HG03039 (cell line): ENCODE measurements at regions not wholly inside any gene's neighbourhood (a gene's known extent, or its start where the extent isn't known, plus 50 kb on each side); places are given as distances from the start of the nearest gene placed in this dataset.

Experiments
- ATAC-seq: cut with Tn5 transposase; IDR thresholded peaks from one replicate; pipeline ENCODE4 v1.9.1; 2021; ENCODE audit warnings: mild to moderate bottlenecking, moderate library complexity; ENCODE audit not compliant: unreplicated experiment

DNA sequence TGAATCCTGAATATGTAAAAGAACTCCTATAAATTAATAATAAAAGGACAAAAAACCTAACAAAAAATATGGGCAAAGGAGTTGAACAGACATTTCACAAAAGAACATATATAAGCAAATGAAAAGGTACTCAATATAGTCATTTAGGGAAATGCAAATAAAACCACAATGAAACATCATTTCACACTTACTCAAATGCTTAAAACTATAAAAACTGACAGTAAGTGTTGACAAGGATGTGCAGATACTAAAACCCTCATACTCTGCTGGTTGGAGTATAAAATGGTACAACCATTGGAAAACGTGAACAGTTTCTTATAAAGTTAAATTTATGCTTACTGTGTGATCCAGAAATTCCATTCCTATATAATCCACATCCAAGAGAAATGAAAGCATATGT lies 247.1 kb downstream of the GXYLT1 start:
- ATAC-seq: no peak

DNA sequence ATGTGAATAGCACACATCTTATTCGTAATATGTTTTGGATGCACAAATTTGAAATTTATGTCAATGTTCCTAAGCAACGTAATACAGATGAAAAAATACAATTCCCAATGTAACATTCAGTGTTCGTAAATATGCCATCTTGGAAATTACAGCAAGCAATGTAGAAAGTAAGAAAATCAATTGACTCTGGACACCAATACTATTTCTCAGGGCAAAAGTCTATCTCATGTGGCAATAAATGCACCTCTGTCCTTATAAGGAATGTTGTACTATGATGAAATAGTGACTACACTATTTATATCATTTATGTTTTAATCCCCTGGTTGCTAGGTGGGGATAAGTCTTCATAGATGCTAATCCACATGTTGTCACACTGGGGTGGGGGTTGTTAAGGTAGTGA lies 251.2 kb downstream of the GXYLT1 start:
- no peak for ATAC-seq

DNA sequence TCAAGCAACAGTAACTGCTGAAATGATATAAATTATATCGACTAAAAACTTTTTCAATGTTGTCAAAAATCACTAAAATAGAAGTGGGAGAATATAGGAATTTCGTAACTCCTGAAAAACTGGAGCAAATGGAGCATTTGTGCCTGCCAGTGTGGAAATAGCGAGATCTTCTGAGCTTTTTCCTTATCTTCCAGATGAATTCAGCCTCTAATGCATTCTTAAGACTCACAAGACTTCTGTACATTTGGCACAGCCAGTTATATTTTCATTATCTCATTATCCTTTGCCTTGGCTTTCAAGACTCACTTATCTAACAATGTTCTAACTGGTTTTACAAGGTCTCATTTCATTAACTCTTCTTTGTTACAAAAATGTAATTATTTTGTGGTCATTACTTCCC lies 252.4 kb downstream of the GXYLT1 start:
- ATAC-seq: no peak

GRCh38 chr12:41891226-41891625 lies 253.4 kb downstream of the GXYLT1 start:
- no peak for ATAC-seq

DNA sequence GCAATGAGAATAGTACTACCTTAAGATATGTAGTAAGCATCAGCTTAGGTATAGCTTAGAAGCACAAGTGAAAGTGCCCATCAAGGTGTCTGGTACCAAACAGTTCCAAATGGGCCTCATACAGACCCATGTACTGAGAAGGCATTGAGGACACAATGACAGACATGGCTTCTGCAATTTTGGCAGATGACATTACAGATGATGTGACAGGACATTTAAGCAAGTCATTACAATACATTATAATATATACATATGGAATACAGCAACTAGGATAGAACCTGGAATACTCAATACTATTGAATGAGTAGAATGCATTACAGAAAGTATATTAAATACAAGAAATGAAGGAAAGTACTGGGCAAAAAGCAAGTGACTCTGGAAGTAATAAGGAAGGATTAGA lies 256.4 kb downstream of the GXYLT1 start:
- no peak for ATAC-seq

GRCh38 chr12:41881891-41882805 lies 262.5 kb downstream of the GXYLT1 start:
- no peak for ATAC-seq

- no peak for ATAC-seq
Observed at GRCh38 chr12:41869432-41869831, 275.2 kb downstream of the GXYLT1 start.

- no peak for ATAC-seq
Observed at GRCh38 chr12:41866878-41867430, 277.7 kb downstream of the GXYLT1 start.

GRCh38 chr12:41856228-41856627 lies 288.4 kb downstream of the GXYLT1 start:
- ATAC-seq: no peak

GRCh38 chr12:41850046-41850445 lies 294.6 kb downstream of the GXYLT1 start:
- ATAC-seq: no peak

DNA sequence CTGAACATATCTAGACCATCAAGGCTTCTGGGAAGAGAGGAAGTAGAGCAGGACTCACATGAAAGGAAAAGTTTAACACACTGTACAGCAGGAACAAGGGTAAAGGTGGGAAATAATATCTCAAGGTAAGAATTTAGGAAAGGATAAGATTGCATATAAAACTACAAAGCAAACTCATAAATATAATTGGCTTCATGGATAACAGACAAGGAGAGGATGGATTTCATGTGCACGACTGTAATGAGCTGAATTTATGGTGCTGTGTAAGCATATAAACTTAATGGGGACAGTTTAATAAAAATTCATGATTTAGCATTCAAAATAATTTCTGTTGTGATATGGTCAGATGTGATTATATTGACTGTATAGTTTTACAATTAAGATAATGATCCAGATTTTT lies 298.0 kb downstream of the GXYLT1 start:
- ATAC-seq: no peak

- no peak for ATAC-seq
Observed at GRCh38 chr12:41836416-41836815, 308.3 kb downstream of the GXYLT1 start.

GRCh38 chr12:41835556-41835955 lies 309.1 kb downstream of the GXYLT1 start:
- no peak for ATAC-seq

- ATAC-seq: no peak
Observed at GRCh38 chr12:41819948-41820347, 324.7 kb downstream of the GXYLT1 start.

- ATAC-seq: no peak
Observed at GRCh38 chr12:41804026-41804425, 340.6 kb downstream of the GXYLT1 start.

DNA sequence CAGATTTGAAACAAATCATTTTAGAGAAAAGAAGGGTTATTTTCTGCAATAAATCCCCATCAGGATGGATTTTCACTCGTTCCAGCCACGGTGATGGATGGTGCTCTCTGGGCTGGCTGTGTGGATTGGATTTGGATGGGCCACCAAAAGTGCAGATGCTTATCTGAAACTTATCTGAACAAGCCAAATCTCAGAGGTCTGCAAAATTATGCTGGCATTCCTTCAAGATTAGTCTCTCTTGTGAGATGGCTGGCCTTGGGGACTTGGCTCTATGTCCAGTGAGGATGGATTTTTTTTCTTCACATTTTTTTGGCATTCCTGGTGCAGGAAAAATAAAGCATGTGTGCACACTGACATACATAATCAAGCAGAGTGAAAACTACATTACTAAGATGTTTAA lies 341.9 kb downstream of the GXYLT1 start:
- ATAC-seq: no peak

DNA sequence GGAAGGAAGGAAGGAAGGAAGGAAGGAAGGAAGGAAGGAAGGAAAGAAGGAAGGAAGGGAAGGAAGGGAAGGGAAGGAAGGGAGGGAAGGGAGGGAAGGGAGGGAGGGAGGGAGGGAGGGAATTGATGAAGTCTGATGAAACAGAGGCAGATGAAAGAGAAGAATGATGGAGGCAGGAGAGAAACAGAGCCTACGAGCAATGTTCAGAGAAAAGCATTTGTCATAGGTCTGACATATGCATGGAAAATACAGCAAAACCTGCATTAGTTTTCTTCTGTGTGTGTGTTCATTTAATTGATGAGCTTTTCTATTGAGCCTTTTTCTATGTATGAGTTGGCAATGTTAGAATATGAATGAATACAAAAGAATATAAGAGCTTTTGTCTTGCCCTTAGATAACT lies 343.4 kb downstream of the GXYLT1 start:
- no peak for ATAC-seq

GRCh38 chr12:41799671-41800070 lies 345.0 kb downstream of the GXYLT1 start:
- no peak for ATAC-seq

DNA sequence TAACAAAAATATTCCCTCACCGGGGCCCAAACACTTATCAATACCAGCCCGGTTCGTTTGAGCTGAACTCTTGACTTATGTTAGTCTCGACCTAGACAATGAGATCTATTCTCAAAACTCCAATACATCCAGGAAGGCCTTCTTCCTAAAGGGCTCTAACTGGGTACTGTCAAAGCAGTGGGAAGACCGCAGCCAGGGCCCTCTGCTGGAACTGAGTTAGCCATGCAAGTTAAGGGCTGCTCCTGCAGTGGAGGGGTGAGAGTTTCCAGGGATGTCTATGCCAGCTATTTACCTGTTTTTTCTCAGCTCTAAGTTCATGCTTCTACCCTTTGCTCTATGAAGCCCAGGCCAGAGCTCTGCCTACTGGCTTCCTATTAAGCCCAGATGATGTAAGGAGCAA lies 348.8 kb downstream of the GXYLT1 start:
- no peak for ATAC-seq

DNA sequence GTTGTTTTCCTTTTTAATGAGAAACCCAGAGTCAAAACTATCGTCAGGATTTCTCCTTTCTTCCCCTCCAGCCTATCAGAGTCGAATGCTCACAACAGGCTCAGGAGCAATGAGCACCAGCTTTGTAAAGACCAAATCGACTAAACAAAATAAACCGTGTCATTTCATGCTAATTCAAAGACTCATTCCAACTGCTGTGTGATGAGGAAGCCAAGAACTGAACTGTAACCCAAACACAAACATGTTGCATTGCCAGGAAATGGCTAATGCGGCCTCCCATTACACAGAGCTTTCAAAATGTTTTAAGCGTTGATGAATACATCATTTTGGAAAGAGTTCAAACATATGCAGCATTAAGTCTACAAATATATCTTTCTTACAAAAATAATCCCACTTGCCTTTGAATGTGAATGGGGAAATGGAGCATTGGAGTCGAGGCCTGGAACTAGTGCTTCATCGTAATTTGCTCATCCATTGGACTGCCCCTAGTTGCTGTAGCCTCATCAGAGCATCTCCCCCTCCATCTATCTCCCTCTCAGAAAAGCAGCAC lies 349.5 kb downstream of the GXYLT1 start:
- no peak for ATAC-seq

DNA sequence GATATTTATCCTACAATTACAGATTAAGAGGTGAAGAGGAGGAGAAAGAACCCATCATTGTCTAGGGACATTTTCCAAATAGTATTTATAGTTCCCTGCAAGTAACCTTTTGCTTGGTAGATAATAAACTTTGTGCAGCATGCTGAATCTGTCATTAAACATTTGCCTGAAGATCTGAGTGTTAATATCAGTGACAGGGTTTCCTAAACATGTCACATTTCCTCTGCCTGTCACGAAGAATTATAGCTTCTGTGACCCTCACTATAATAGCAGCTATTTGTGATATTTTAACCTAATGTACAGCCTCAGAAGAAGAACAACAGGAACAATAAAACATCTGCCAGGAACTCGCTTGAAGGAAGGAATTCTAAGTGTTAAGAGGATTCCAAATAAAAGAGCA lies 350.3 kb downstream of the GXYLT1 start:
- ATAC-seq: no peak

DNA sequence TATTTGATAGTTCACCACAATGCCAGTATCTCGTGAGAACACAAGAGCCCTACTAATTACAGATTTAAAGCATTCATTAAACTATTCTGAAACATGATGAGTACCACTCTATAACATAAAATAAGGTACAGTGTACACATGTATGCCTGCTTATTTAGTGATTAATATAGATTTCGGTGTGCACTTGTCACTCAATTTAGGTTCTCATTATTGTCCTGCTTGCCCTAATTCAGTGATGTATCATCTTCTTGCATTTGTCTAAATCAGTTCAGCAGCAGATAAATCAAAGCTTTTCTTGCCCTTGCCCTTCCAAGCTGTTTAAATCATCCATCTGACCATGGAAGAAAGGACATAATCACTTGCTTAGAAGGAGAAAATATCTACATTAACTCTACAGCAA lies 359.7 kb downstream of the GXYLT1 start:
- no peak for ATAC-seq
